ENCODE measurements at regions not wholly inside any gene's neighbourhood (a gene's known extent, or its start where the extent isn't known, plus 50 kb on each side); places are given as distances from the start of the nearest gene placed in this dataset.
A peak's percentile ranks its signal among the peaks of the same experiment; 100 is the strongest.
"Not testable (repeated sequence)": the region's sequence is repeated elsewhere in the genome, so short reads cannot be mapped to it uniquely, and the experiment has no call there.

- DNase-seq = no peak
These were observed 98.3 kb upstream of the CHD6 start for GRCh38 chr20:41716436-41716835.

GRCh38 chr20:41715526-41715925 is 97.3 kb upstream of the CHD6 start:
- DNase-seq = no peak

- DNase-seq = no peak
These were observed 95.9 kb upstream of the CHD6 start for GRCh38 chr20:41714030-41714429.

GRCh38 chr20:41704896-41705295 is 86.7 kb upstream of the CHD6 start:
- DNase-seq = no peak

GRCh38 chr20:41702647-41703046 is 84.5 kb upstream of the CHD6 start:
- no peak for DNase-seq

- DNase-seq = no peak
These were observed 83.6 kb upstream of the CHD6 start for GRCh38 chr20:41701588-41702348.

GRCh38 chr20:41699673-41700072 is 81.5 kb upstream of the CHD6 start:
- DNase-seq = not testable (repeated sequence)

GRCh38 chr20:41697861-41698559 is 79.8 kb upstream of the CHD6 start:
- DNase-seq = no peak

GRCh38 chr20:41696428-41696827 is 78.3 kb upstream of the CHD6 start:
- DNase-seq = no peak

GRCh38 chr20:41694796-41695195 is 76.6 kb upstream of the CHD6 start:
- no peak for DNase-seq

- DNase-seq = peak; percentile 66 to 76
These were observed 75.2 kb upstream of the CHD6 start for GRCh38 chr20:41693136-41693979.

GRCh38 chr20:41692479-41693135 is 74.4 kb upstream of the CHD6 start:
- peak; percentile 65 to 69 for DNase-seq

- DNase-seq = no peak
These were observed 73.3 kb upstream of the CHD6 start for GRCh38 chr20:41691443-41691842.

GRCh38 chr20:41690702-41691101 is 72.5 kb upstream of the CHD6 start:
- no peak for DNase-seq

- no peak for DNase-seq
These were observed 68.8 kb upstream of the CHD6 start for GRCh38 chr20:41686961-41687360.

GRCh38 chr20:41685145-41685544 is 67.0 kb upstream of the CHD6 start:
- not testable (repeated sequence) for DNase-seq

GRCh38 chr20:41678799-41679198 is 60.6 kb upstream of the CHD6 start:
- no peak for DNase-seq

- DNase-seq = no peak
These were observed 54.1 kb upstream of the CHD6 start for GRCh38 chr20:41672282-41672681.

GRCh38 chr20:41671143-41671542 is 53.0 kb upstream of the CHD6 start:
- no peak for DNase-seq

GRCh38 chr20:41670631-41671030 is 52.5 kb upstream of the CHD6 start:
- DNase-seq = no peak

- no peak for DNase-seq
These were observed 51.6 kb upstream of the CHD6 start for GRCh38 chr20:41669708-41670263.

GRCh38 chr20:41668057-41668749 is 50.0 kb upstream of the CHD6 start:
- DNase-seq = no peak

All from stimulated activated CD4-positive, alpha-beta T cell treated with anti-CD3 and anti-CD28 coated beads, Interleukin-4, amount 100 ng/mL, for 4 hours (primary cell).